ENCODE measurements at regions not wholly inside any gene's neighbourhood (a gene's known extent, or its start where the extent isn't known, plus 50 kb on each side); places are given as distances from the start of the nearest gene placed in this dataset.

DNA sequence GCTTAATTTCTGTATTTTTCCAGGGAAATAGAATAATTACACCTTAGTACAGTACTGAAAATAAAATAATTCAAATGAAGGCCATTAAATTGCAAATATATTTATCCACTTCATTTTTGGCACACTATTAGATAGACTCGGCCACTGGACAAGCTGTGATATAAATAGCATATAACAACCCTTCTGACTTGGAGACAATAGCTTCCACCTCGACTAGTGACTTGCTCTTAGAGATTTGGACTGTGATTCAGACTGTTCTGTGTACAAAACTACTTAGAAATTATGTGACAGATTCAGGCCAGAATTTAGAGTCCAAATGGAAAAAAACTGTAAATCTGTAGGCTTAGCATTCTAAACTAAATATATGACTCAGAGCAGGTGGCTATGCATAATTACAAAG, 949.9 kb downstream of the LRFN5 start:
- Mint-ChIP-seq H3K27ac (ENCODE audit: unreplicated experiment) (no peak overlapping the region), H3K9me3 (ENCODE audit: low read depth) (peaks cover 1% of the 10 kb centered on the region), H3K4me3 (ENCODE audit: unreplicated experiment) (no peak overlapping the region), H3K4me1 (ENCODE audit: low read depth) (no peaks in the 10 kb centered on the region), H3K36me3 (ENCODE audit: low read depth) (no peaks in the 10 kb centered on the region), H3K27me3 (ENCODE audit: low read depth) (no peaks in the 10 kb centered on the region)
- DNase-seq (ENCODE audit: low spot score): no peak
- TF ChIP-seq, protein P1, sequence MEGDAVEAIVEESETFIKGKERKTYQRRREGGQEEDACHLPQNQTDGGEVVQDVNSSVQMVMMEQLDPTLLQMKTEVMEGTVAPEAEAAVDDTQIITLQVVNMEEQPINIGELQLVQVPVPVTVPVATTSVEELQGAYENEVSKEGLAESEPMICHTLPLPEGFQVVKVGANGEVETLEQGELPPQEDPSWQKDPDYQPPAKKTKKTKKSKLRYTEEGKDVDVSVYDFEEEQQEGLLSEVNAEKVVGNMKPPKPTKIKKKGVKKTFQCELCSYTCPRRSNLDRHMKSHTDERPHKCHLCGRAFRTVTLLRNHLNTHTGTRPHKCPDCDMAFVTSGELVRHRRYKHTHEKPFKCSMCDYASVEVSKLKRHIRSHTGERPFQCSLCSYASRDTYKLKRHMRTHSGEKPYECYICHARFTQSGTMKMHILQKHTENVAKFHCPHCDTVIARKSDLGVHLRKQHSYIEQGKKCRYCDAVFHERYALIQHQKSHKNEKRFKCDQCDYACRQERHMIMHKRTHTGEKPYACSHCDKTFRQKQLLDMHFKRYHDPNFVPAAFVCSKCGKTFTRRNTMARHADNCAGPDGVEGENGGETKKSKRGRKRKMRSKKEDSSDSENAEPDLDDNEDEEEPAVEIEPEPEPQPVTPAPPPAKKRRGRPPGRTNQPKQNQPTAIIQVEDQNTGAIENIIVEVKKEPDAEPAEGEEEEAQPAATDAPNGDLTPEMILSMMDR (IDR thresholded peaks at IDR 0.05): no peak

DNA sequence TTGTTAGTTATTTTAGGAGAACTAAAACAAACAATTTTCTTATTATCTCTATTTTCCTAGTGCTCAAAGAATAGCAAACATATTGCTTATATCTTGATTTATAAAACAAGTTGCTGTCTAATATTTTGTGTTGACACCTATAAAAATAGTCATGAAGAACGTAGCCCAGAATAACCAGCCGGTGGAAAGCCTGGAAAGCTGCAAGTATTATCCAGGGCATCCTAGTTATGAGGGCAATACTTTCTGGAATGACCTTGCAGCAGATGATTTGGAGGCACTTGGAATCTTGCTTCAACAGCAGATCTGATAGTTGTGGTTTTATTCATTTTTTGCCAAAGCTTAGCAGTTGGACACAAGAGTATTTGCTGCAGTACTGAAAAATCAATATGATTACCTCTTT, 948.7 kb downstream of the LRFN5 start:
- TF ChIP-seq, protein P1 (IDR thresholded peaks at IDR 0.05): no peak
- no peak overlapping the region for H3K4me3 Mint-ChIP-seq (ENCODE audit: unreplicated experiment)
- no peaks in the 10 kb centered on the region for H3K36me3 Mint-ChIP-seq (ENCODE audit: low read depth)
- H3K27ac Mint-ChIP-seq (ENCODE audit: unreplicated experiment): no peak overlapping the region
- no peaks in the 10 kb centered on the region for H3K27me3 Mint-ChIP-seq (ENCODE audit: low read depth)
- peaks cover 3% of the 10 kb centered on the region for H3K9me3 Mint-ChIP-seq (ENCODE audit: low read depth)
- no peak for DNase-seq (ENCODE audit: low spot score)
- H3K4me1 Mint-ChIP-seq (ENCODE audit: low read depth): no peaks in the 10 kb centered on the region

DNA sequence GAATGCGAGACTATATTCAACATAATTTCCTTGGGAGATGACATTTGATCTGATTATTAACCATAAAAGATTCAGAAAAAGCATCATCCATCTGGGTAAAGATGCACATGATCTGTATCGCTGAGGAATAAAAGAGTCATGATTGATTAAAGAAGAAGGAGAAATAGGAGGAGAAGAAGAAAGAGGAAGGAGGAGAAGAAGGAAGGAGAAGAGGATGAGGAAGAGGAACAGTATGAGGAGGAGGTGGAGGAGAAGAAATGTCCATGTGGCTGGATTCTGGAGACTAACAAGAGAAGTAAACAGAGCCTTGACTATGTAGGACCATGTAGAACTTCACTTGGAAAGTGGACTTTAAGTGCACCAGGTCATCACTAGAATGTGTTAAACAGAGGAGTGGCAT, 947.4 kb downstream of the LRFN5 start:
- TF ChIP-seq, protein P1 (IDR thresholded peaks at IDR 0.05): no peak
- Mint-ChIP-seq H3K4me1 (ENCODE audit: low read depth) (no peaks in the 10 kb centered on the region), H3K27me3 (ENCODE audit: low read depth) (no peaks in the 10 kb centered on the region), H3K27ac (ENCODE audit: unreplicated experiment) (no peak overlapping the region), H3K36me3 (ENCODE audit: low read depth) (no peaks in the 10 kb centered on the region), H3K9me3 (ENCODE audit: low read depth) (peaks cover 3% of the 10 kb centered on the region), H3K4me3 (ENCODE audit: unreplicated experiment) (no peak overlapping the region)
- no peak for DNase-seq (ENCODE audit: low spot score)

DNA sequence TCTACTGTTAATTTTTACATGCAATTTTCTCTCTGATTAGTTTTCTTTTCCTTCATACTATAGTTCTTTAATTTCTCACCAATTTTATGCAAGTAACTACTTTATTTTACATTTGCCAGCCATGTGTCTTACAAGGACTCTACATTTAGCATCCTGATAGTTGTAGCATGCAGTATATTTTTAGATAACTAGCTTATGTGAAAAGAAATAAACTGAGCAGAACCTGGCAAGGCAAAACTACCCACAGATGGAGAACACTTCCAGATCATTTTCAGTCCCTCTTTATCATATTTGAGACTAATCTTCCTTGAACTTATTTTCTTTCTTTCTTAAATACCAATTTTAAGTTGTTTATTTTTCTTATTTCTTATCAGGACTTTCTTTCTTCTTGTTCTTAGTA, 943.6 kb downstream of the LRFN5 start:
- TF ChIP-seq, protein P1 (IDR thresholded peaks at IDR 0.05): no peak
- DNase-seq (ENCODE audit: low spot score): no peak
- H3K4me3 Mint-ChIP-seq (ENCODE audit: unreplicated experiment): no peak overlapping the region
- H3K9me3 Mint-ChIP-seq (ENCODE audit: low read depth): peaks cover 7% of the 10 kb centered on the region
- no peaks in the 10 kb centered on the region for H3K27me3 Mint-ChIP-seq (ENCODE audit: low read depth)
- H3K27ac Mint-ChIP-seq (ENCODE audit: unreplicated experiment): no peak overlapping the region
- no peaks in the 10 kb centered on the region for H3K36me3 Mint-ChIP-seq (ENCODE audit: low read depth)
- no peaks in the 10 kb centered on the region for H3K4me1 Mint-ChIP-seq (ENCODE audit: low read depth)

DNA sequence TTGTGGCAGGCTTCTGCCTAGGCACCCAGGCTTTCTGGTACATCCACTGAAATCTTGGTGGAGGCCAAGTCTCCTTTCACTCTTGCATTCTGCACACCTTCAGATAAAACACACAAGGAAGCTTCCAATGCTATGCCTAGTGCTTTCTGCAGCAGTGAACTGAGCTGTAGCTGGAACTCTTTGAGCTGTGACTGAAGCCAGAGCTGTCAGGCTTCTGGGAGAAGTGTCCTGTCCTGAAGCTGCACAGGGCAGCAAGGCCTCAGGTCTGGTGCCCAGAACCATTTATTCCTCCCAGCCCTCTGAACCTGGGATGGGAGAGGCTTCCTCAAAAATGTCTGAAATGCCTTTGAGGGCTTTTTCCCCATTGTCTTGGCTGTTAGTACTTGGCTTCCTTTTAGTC, 941.7 kb downstream of the LRFN5 start:
- Mint-ChIP-seq H3K27me3 (ENCODE audit: low read depth) (no peaks in the 10 kb centered on the region), H3K4me3 (ENCODE audit: unreplicated experiment) (no peak overlapping the region), H3K9me3 (ENCODE audit: low read depth) (peaks cover 7% of the 10 kb centered on the region), H3K36me3 (ENCODE audit: low read depth) (no peaks in the 10 kb centered on the region), H3K27ac (ENCODE audit: unreplicated experiment) (no peak overlapping the region), H3K4me1 (ENCODE audit: low read depth) (no peaks in the 10 kb centered on the region)
- TF ChIP-seq, protein P1 (IDR thresholded peaks at IDR 0.05): no peak
- no peak for DNase-seq (ENCODE audit: low spot score)

Measured in chondrocyte (in vitro differentiated cells).